ENCODE measurements at regions not wholly inside any gene's neighbourhood (a gene's known extent, or its start where the extent isn't known, plus 50 kb on each side); places are given as distances from the start of the nearest gene placed in this dataset.

GRCh38 chr2:142596334-142597088 is 281.0 kb upstream of the KYNU start (continued):
- TF ChIP-seq REST (IDR thresholded peaks at IDR 0.05) = no peak
- no peak for TF ChIP-seq ATOH8 (CRISPR knock-in tag; IDR thresholded peaks at IDR 0.05; ENCODE audit: low read depth)

GRCh38 chr2:142594935-142595334 is 282.5 kb upstream of the KYNU start:
- Histone ChIP-seq H3K9me3 (no peaks in the 10 kb centered on the region; the same call in 2 of the 3 replicates), H3K27ac (no peak overlapping the region), H3K4me2 (no peak overlapping the region), H3K4me3 (no peak overlapping the region), H3K4me1 (peaks cover 33% of the 10 kb centered on the region)
- DNase-seq (ENCODE audit: low read depth in 1 of 2, low spot score in 1 of 2) (no peak), ATAC-seq (no peak), FAIRE-seq (no peak)
- ChIA-PET CTCF (no interaction called here), POLR2A (no interaction called here)
- 77% methylated on average over 2 of the region's 2 CpGs for WGBS (ENCODE audit: missing lambda C conversion rate)
- TF ChIP-seq HDAC2 (IDR thresholded peaks at IDR 0.05) = no peak
- TF ChIP-seq ZFP36 (IDR thresholded peaks at IDR 0.05; ENCODE audit: borderline replicate concordance, partially characterized antibody) = no peak
- TF ChIP-seq JUN (IDR thresholded peaks at IDR 0.05) = no peak
- no peak for TF ChIP-seq HOXA7 (CRISPR knock-in tag; IDR thresholded peaks at IDR 0.05)
- no peak for TF ChIP-seq HES2 (IDR thresholded peaks at IDR 0.05)
- TF ChIP-seq EHMT2 (IDR thresholded peaks at IDR 0.05; ENCODE audit: low read depth) = no peak
- TF ChIP-seq TFCP2L1 (CRISPR knock-in tag; IDR thresholded peaks at IDR 0.05) = no peak
- no peak for TF ChIP-seq PHF8 (IDR thresholded peaks at IDR 0.05; ENCODE audit: borderline replicate concordance, low read depth)
- TF ChIP-seq ZNF302 (CRISPR knock-in tag; IDR thresholded peaks at IDR 0.05) = no peak
- TF ChIP-seq POLR2A (IDR thresholded peaks at IDR 0.05; ENCODE audit: low read length) = no peak
- TF ChIP-seq ATOH8 (CRISPR knock-in tag; IDR thresholded peaks at IDR 0.05; ENCODE audit: low read depth) = no peak
- no peak for TF ChIP-seq RCOR1 (IDR thresholded peaks at IDR 0.05; ENCODE audit: low read depth, low read length)
- no peak for TF ChIP-seq RNF2 (IDR thresholded peaks at IDR 0.05; ENCODE audit: borderline replicate concordance, low read depth)
- TF ChIP-seq MAZ (IDR thresholded peaks at IDR 0.05; ENCODE audit: borderline replicate concordance, low read depth, low read length) = no peak
- TF ChIP-seq HMGXB4 (CRISPR knock-in tag; IDR thresholded peaks at IDR 0.05; ENCODE audit: borderline replicate concordance) = no peak
- no peak for TF ChIP-seq FOSL2 (IDR thresholded peaks at IDR 0.05)
- TF ChIP-seq FOSL2 (CRISPR knock-in tag; IDR thresholded peaks at IDR 0.05) = no peak
- TF ChIP-seq PBX3 (IDR thresholded peaks at IDR 0.05) = no peak
- TF ChIP-seq BCL3 (IDR thresholded peaks at IDR 0.05) = no peak
- no peak for TF ChIP-seq SMC3 (IDR thresholded peaks at IDR 0.05)
- TF ChIP-seq BHLHE40 (IDR thresholded peaks at IDR 0.05; ENCODE audit: low read depth, low read length) = no peak

Data from A549 (cell line).